PC-3 (cell line): ENCODE measurements at regions not wholly inside any gene's neighbourhood (a gene's known extent, or its start where the extent isn't known, plus 50 kb on each side); places are given as distances from the start of the nearest gene placed in this dataset.

ENCODE experiments used
- ATAC-seq: fragments of 200-7000 bp; cut with Tn5 transposase; 2 replicates; pipeline ENCODE4 v1.9.1; 2020; ENCODE audit warnings: mild to moderate bottlenecking, moderate library complexity
- BruUV-seq: library from RNA; stranded (reverse); fragments of 400-500 nt; replicated peaks from 2 replicates; lab custom pipeline; 2021; lab: Mats Ljungman, UMichigan
- CTCF ChIA-PET: fragments of 300-600 bp; sonication (Branson Sonifier 250); formaldehyde crosslinking; loops from one replicate; lab custom pipeline; 2022; ENCODE audit warnings: antibody characterized with exemption; lab: Charles Lee
- POLR2A ChIA-PET: fragments of 300-600 bp; sonication (Branson Sonifier 250); formaldehyde crosslinking; loops from one replicate; lab custom pipeline; 2022; ENCODE audit warnings: antibody characterized with exemption; ENCODE audit not compliant: unreplicated experiment; lab: Charles Lee
- DNase-seq: peaks from one replicate; pipeline ENCODE4 v3.0.0-alpha.2; 2015
- H2AFZ ChIP-seq: fragments of 300-600 bp; sonication (generic); 2 replicates; pipeline ENCODE4 v1.6.0; 2016; ENCODE audit warnings: antibody characterized with exemption, low read length
- H3F3A ChIP-seq: fragments of 300-600 bp; sonication (generic); one replicate; pipeline ENCODE4 v1.6.0; 2017; ENCODE audit warnings: antibody characterized with exemption, low read length, control low read depth, mild to moderate bottlenecking; ENCODE audit not compliant: unreplicated experiment
- H3K27ac ChIP-seq: fragments of 300-600 bp; sonication (generic); 2 replicates; pipeline ENCODE4 v1.5.1; 2016; ENCODE audit warnings: mild to moderate bottlenecking, low read length
- H3K27me3 ChIP-seq: fragments of 300-600 bp; sonication (generic); 2 replicates; pipeline ENCODE4 v1.6.1; 2016; ENCODE audit warnings: low read length, mixed read lengths
- H3K36me3 ChIP-seq: fragments of 300-600 bp; sonication (generic); 2 replicates; pipeline ENCODE4 v1.6.1; 2016; ENCODE audit warnings: low read depth, mixed run types, low read length, mixed read lengths
- H3K4me1 ChIP-seq: fragments of 300-600 bp; sonication (generic); 2 replicates; pipeline ENCODE4 v1.5.1; 2016; ENCODE audit warnings: low read length; ENCODE audit not compliant: insufficient read depth
- H3K4me2 ChIP-seq: fragments of 300-600 bp; sonication (generic); 2 replicates; pipeline ENCODE4 v1.6.0; 2016; ENCODE audit warnings: low read length
- H3K4me3 ChIP-seq: fragments of 300-600 bp; sonication (generic); 2 replicates; pipeline ENCODE4 v1.5.1; 2016; ENCODE audit warnings: mild to moderate bottlenecking, low read length, mixed read lengths
- H3K79me2 ChIP-seq: fragments of 300-600 bp; sonication (generic); 2 replicates; pipeline ENCODE4 v1.6.1; 2017; ENCODE audit warnings: low read length, mixed read lengths
- H3K9ac ChIP-seq: fragments of 300-600 bp; sonication (generic); 2 replicates; pipeline ENCODE4 v1.6.0; 2016; ENCODE audit warnings: mild to moderate bottlenecking, low read length
- H3K9me2 ChIP-seq: fragments of 300-600 bp; sonication (generic); replicated peaks from 2 replicates; pipeline ENCODE4 v1.6.1; 2016; ENCODE audit warnings: mixed run types, low read length, mixed read lengths
- H3K9me3 ChIP-seq: fragments of 300-600 bp; sonication (generic); 2 replicates; pipeline ENCODE4 v1.6.1; 2016; ENCODE audit warnings: low read length, mixed read lengths
- H4K20me1 ChIP-seq: fragments of 300-600 bp; sonication (generic); 2 replicates; pipeline ENCODE4 v1.6.1; 2016; ENCODE audit warnings: low read length, mixed read lengths
- CTCF ChIP-seq: fragments of 300-600 bp; sonication (generic); conservative IDR thresholded peaks from 2 replicates; pipeline ENCODE4 v1.5.1; 2017; ENCODE audit warnings: antibody characterized with exemption, low read depth, mild to moderate bottlenecking, low read length
- EZH2 ChIP-seq: fragments of 300-600 bp; sonication (generic); IDR thresholded peaks from one replicate; pipeline ENCODE4 v1.6.1; 2017; ENCODE audit warnings: antibody characterized with exemption, mild to moderate bottlenecking, low read length; ENCODE audit not compliant: unreplicated experiment
- EZH2phosphoT487 ChIP-seq: fragments of 300-600 bp; sonication (generic); IDR thresholded peaks from 2 replicates; pipeline ENCODE4 v1.6.1; 2018; ENCODE audit warnings: mild to moderate bottlenecking, antibody characterized with exemption, low read length, borderline replicate concordance
- intact Hi-C: fragments of 100-400 bp; cut with micrococcal nuclease; formaldehyde crosslinking; loops from 2 replicates; pipeline ENCODE4 v1.9.0; 2023

GRCh38 chr14:85233756-85234155 is 296.2 kb upstream of the FLRT2 start:
- Histone ChIP-seq H3K9me3 (no peaks in the 10 kb centered on the region), H3K4me3 (0 out of 2 replicates have a peak overlapping the region, but pooled peaks have one; percentile 19), H3K27ac (peak overlapping the region; percentile 67), H3K9ac (no peak overlapping the region), H3K79me2 (no peaks in the 10 kb centered on the region), H3K4me2 (peak overlapping the region; percentile 42), H2AFZ (0 out of 2 replicates have a peak overlapping the region, but pooled peaks have one; percentile 35), H4K20me1 (no peaks in the 10 kb centered on the region), H3K4me1 (0 out of 2 replicates have a peak, but pooled peaks cover 9% of the 10 kb centered on the region), H3K9me2 (no peaks in the 10 kb centered on the region), H3K36me3 (no peaks in the 10 kb centered on the region), H3F3A (no peaks in the 10 kb centered on the region), H3K27me3 (no peaks in the 10 kb centered on the region)
- DNase-seq (peak; percentile 65), ATAC-seq (no peak)
- ChIA-PET CTCF (no interaction called here), POLR2A (no interaction called here)
- no TSS peak for BruUV-seq
- intact Hi-C loops = no loop called here
- TF ChIP-seq EZH2 (no peak), CTCF (no peak), EZH2phosphoT487 (no peak)

- H3K36me3 ChIP-seq = no peaks in the 10 kb centered on the region
- H3K27ac ChIP-seq = peak overlapping the region; percentile 67
- 0 out of 2 replicates have a peak overlapping the region, but pooled peaks have one; percentile 19 for H3K4me3 ChIP-seq
- intact Hi-C loops = no loop called here
- no peaks in the 10 kb centered on the region for H3K27me3 ChIP-seq
- ATAC-seq (no peak), DNase-seq (peak; percentile 44)
- CTCF ChIA-PET = no interaction called here
- no peak for TF ChIP-seq CTCF
- BruUV-seq = no TSS peak
- H4K20me1 ChIP-seq = no peaks in the 10 kb centered on the region
- H3K79me2 ChIP-seq = no peaks in the 10 kb centered on the region
- no peak overlapping the region for H3K9ac ChIP-seq
- H3K4me1 ChIP-seq = 0 out of 2 replicates have a peak, but pooled peaks cover 9% of the 10 kb centered on the region
- 0 out of 2 replicates have a peak overlapping the region, but pooled peaks have one; percentile 35 for H2AFZ ChIP-seq
- H3K9me2 ChIP-seq = no peaks in the 10 kb centered on the region
- peak overlapping the region; percentile 42 for H3K4me2 ChIP-seq
- H3K9me3 ChIP-seq = no peaks in the 10 kb centered on the region
- POLR2A ChIA-PET = no interaction called here
- no peaks in the 10 kb centered on the region for H3F3A ChIP-seq
These were observed 295.6 kb upstream of the FLRT2 start for GRCh38 chr14:85234156-85235025.

GRCh38 chr14:85235868-85236267 is 294.1 kb upstream of the FLRT2 start:
- no peaks in the 10 kb centered on the region for H3K36me3 ChIP-seq
- intact Hi-C loops = no loop called here

More at GRCh38 chr14:85235868-85236267, 294.1 kb upstream of the FLRT2 start:
- no peaks in the 10 kb centered on the region for H3K27me3 ChIP-seq
- H3K9me3 ChIP-seq = no peaks in the 10 kb centered on the region
- no peaks in the 10 kb centered on the region for H3K9me2 ChIP-seq
- H3K4me1 ChIP-seq = 0 out of 2 replicates have a peak, but pooled peaks cover 9% of the 10 kb centered on the region
- no peak for ATAC-seq
- H2AFZ ChIP-seq = no peak overlapping the region
- H3F3A ChIP-seq = no peaks in the 10 kb centered on the region
- TF ChIP-seq CTCF = no peak
- TF ChIP-seq EZH2phosphoT487 = no peak
- no peak for TF ChIP-seq EZH2
- H3K4me2 ChIP-seq = no peak overlapping the region
- no TSS peak for BruUV-seq
- ChIA-PET POLR2A (interaction anchor here (0.6 kb wide), 1 partner anchor 152 kb away, joined by 3 read pairs; no protein-coding TSS in a partner anchor), CTCF (no interaction called here)
- H3K4me3 ChIP-seq = no peak overlapping the region
- H4K20me1 ChIP-seq = no peaks in the 10 kb centered on the region
- no peak for DNase-seq
- no peak overlapping the region for H3K9ac ChIP-seq
- H3K27ac ChIP-seq = no peak overlapping the region
- no peaks in the 10 kb centered on the region for H3K79me2 ChIP-seq
